Loucy (cell line): ENCODE measurements at regions not wholly inside any gene's neighbourhood (a gene's known extent, or its start where the extent isn't known, plus 50 kb on each side); places are given as distances from the start of the nearest gene placed in this dataset.

ENCODE experiments used
- CTCF ChIP-seq: fragments of 200-600 bp; sonication (generic); conservative IDR thresholded peaks from 2 replicates; pipeline ENCODE4 v1.5.1; 2014; ENCODE audit warnings: mild to moderate bottlenecking, antibody characterized with exemption, low read length
- EZH2phosphoT487 ChIP-seq: fragments of 200-600 bp; IDR thresholded peaks from 2 replicates; pipeline ENCODE4 v1.6.1; 2018; ENCODE audit warnings: antibody characterized with exemption, mild to moderate bottlenecking, moderate library complexity, borderline replicate concordance

- TF ChIP-seq CTCF: no peak
- no peak for TF ChIP-seq EZH2phosphoT487
These were observed 1064.9 kb downstream of the NXPH1 start for GRCh38 chr7:9498303-9498702.
